Left hindlimb (tissue), 1 donor: ENCODE measurements at regions not wholly inside any gene's neighbourhood (a gene's known extent, or its start where the extent isn't known, plus 50 kb on each side); places are given as distances from the start of the nearest gene placed in this dataset.

Experiments
- DNase-seq: peaks from one replicate; pipeline ENCODE4 v3.0.0-alpha.2; 2018

DNA sequence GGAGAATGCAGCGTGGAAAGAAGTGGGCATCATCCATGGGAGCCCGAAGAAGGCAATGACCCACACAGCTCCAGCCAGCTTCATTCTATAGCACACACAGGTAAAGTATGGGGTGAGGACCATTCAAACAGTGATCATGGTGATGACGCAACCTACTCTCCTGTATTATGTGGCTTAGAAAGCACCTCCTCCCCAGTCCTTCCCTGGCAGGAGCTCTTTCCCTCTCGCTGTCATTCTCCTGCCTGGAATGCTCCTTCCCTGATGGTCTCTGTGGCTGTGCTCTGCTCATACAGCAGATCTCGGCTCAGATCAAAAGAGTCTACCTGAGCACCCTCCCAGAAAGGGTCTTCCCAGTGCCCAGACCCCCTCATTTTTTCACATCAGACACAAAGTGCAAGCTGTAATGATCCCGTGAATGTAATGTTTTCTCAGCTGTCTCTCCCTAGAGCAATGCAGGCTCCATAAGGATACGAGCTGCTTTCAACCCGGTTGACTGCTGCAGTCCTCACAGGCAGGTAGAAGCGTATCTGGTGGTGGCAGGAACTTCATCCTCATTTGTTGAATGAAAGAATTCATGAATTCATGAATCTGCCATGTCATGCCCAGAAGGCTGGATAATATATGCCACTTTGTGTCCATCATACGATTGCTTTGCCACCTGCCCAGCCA lies 248.8 kb downstream of the HS3ST3A1 start:
- DNase-seq, result no peak

GRCh38 chr17:13351046-13351445 lies 250.7 kb downstream of the HS3ST3A1 start:
- no peak for DNase-seq

DNA sequence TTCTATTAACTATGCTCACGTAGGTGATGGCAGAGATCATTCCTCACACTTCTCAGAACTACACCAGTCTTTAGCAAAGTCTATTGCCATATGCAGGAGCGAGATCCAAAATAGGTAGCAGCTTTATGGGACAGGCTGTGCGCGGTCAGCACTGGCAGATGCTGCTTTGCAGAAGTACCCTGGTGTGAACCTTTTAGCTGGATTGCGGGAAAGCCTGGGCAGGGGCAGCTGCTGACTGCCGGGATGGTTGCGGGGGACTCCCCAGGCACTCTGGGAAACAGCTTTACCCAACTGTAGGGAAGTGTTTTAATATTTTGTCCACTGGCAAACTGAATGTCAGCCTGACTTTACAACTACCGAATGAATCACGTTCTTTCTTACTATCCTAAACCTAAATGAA lies 251.3 kb downstream of the HS3ST3A1 start:
- DNase-seq, result no peak

DNA sequence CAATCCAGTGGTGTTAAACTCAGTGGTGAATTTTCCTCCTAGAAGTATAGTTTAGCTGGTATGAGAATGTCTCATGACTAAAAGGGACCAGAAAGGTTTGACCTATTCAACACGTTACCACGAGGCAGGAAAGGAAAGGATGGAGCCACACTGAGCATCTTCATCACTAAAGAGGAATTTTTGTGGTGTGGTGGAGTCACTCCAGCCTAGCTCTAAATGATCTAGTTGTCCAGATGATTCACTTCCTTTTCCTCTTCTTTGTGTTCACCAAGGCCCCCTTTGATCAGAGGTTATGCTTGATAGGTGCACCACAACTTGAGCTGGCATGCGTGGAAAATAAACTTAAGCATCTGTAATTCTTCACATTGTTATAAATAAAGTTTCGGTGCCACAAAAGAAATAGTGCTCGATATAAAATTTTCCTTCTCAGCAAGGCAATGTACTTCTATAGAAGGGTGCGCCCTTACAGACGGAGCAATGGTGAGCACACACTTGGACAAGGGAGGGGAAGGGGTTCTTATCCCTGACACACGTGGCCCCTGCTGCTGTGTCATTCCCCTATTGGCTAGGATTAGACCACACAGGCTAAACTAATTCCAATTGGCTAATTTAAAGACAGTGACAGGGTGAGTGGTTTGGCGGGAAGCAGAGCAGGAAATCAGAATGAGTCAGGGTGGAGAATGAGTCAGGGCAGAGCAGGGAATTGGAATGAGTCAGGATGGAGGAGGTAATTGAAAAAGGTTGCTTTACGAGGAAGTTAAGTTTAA lies 254.6 kb downstream of the HS3ST3A1 start:
- DNase-seq, result no peak

DNA sequence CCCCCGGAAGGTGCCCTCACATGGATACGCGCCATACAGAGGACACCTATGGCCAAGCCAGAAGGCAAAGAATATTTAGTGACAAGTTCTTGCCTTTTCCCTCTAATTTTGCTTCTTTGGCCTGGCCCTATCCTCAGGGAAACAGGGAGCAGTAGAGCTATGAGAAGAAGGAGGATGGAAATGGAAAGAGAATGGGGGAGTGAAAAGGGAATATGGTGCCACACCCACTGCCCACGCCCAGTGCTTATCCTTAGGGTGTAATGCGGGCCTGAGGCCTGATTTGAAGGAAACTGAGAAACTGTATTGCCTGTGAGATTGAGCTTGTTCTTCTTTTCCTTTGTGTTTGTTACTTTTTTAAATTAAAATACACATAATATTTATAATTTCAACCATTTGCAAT lies 255.1 kb downstream of the HS3ST3A1 start:
- DNase-seq, result no peak

GRCh38 chr17:13346081-13346533 lies 255.6 kb downstream of the HS3ST3A1 start:
- no peak for DNase-seq

DNA sequence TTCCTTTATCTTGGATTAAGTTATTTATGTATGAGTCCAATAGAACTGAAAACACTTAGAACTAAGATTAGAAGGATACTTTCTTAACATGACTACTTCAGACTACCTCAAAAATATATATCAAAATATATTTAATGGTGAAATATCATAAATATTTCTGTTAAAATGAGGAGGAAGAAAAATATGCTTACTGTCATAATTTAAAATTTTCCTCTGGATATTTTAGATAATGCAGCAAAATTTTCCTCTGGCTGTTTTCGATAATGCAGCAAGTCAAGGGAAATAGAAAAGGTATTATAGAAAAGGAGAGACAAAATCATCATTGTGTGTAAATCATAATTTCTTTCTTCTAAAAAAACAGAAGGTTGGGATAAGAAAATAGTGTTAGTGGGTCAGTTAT lies 263.3 kb downstream of the HS3ST3A1 start:
- DNase-seq, result no peak

- DNase-seq, result peak; percentile 48
These were observed 263.8 kb downstream of the HS3ST3A1 start for GRCh38 chr17:13337864-13338371.

- no peak for DNase-seq
These were observed 264.6 kb downstream of the HS3ST3A1 start for GRCh38 chr17:13337151-13337550.

- no peak for DNase-seq
These were observed 267.4 kb downstream of the HS3ST3A1 start for GRCh38 chr17:13334374-13334773.

GRCh38 chr17:13333661-13334060 lies 268.1 kb downstream of the HS3ST3A1 start:
- DNase-seq, result no peak

GRCh38 chr17:13332207-13332606 lies 269.5 kb downstream of the HS3ST3A1 start:
- no peak for DNase-seq

GRCh38 chr17:13329421-13329820 lies 272.3 kb downstream of the HS3ST3A1 start:
- no peak for DNase-seq

GRCh38 chr17:13323990-13324389 lies 277.7 kb downstream of the HS3ST3A1 start:
- no peak for DNase-seq

DNA sequence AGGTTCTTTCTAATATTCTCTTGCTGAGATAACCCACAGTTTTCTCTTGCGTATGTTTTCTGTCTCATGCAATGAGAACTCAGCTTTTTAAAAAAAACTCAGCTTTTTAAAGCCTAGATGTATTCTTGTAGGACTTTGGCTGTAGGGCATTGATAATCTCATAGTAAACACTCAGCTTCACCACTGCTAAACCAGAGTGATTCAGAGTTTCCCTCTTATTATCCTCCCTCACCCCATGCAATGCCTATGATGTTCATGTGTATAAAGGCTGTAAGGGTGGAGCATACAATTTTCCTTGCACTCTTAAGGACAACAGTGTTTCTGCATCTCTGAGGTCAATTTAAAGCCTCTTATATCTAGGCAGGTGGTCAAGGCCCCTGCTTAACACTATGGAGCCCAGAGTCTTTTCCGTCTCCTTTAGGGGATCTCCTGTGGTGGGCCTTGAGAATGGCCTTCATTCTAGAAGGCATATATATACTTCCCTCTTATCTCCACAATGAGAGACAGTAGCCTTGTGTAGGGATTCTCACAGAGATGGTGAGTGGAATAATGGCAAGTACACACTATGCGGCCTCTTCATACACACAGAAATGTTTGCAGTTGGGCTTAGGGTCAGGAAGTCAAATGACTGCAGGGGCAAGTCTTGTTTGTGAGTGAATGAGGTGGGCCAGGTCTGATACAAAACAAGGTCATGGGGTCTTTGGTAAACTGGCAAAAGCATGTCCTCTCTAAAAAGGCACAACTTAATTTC lies 279.6 kb downstream of the HS3ST3A1 start:
- no peak for DNase-seq

DNA sequence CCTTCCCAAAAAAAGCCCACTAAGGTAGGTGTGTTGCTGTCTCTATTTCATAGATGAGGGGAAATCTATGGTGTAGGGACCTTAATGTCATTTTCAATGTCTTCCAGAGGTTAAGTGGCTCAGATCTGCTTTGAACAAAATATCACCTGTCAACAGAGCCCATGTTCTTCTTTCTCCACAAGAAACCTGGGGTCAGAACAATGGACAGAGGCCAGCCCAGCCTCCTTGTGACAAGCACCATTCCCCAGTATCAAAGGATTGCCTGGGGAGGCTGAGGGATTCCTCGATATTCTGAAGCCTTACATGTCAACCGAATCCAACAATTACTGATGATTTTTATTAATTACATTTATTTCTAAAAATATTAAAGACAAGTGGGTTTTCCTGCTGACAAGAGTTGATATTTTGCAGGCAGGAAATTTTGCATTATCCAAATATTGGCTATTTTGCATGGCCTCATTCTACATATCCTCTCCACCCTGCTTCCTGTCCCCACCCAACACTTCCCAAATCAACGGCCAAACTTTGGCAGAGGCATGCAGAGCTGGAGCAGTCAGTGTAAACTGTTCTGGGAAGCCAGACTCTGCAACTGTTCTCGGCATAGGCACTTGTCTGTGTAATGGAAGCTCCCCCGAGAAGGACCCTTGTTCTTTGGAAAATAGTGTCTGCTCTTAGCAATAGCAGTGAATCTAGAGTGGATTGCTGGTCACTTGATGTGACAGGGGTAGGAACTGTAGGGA lies 281.5 kb downstream of the HS3ST3A1 start:
- DNase-seq, result no peak

DNA sequence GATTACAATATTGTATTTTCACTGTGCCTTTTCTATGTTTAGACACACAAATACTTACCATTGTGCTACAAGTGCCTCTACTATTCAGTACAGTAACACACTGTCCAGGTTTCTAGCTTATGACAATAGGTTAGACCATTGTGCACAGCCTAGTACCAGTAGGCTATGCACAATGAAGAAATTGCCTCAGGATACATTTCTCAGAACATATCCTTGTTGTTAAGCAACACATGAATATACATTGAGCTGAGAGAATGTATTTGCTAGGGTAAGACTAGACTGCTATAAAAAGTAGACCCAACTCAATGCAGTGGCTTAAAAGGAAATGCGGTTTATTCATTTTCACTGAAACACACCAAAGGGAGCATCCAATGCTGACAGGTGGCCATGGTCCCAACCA lies 285.1 kb downstream of the HS3ST3A1 start:
- no peak for DNase-seq

DNA sequence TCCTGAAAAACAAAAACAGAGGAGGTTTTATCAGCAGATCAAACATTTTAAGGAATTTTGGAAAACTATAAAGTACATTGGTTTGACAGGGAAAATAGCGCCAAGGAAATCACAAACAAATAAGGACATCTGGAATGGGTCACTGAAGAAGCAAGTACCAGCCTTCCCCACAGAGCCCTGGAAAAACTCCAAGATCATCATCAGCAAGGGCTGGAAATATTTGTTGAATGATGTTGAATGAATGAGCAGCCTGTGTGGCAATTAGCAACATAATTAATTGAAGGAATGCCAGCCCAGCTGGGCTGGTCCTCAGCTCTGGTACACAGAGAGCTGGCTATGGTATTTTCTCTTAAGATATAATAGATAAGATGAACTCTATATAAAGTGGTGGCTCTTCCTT lies 290.4 kb downstream of the HS3ST3A1 start:
- DNase-seq, result no peak

DNA sequence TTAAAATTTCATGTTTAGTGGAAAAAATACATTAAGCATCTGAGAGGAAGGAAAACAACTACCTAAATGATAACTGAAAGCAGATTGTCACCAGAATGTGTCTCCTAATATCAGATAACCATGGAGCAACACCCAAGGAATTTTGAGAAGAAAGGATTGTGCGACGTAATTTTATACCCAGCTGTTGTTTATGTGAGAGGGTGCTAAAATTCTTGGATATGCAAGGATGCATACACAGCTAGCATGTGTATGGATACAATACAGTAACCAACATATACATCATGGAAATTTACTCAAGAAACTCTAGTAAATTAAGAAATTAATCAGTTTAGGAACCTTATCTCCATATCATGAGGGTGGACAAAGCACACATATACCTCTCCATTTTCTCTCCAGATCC lies 290.9 kb downstream of the HS3ST3A1 start:
- DNase-seq, result no peak

DNA sequence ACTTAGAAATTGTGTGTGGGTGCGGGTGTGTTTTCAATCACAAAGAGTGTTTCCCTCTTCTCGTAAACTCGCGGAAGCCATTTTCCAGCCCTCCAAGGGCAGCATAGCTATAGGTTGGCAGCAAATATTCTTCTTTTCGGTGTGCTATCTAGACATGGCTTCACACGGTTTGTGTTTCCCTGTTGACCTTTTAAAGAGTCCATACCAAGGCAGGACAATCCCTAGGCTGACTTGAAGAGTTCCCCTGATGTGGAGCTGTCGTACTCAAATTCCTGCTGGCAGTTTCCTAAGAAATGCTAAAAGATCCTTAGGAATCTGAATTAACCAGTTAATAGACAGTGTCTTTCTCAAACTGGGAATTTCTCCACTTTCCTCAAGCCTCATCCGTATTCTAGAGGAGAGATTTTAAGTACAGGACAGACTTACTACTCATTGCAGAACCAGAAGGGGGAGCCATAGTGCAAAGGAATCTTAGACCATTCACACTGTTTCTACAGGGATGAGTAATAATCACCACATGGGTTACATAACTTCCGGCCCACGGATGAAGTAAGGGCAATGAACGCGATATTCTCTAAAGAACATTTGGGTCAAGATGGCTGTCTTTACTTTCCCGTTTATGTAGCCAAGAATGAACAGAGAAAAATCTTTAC lies 288.6 kb upstream of the ELAC2 start:
- no peak for DNase-seq

DNA sequence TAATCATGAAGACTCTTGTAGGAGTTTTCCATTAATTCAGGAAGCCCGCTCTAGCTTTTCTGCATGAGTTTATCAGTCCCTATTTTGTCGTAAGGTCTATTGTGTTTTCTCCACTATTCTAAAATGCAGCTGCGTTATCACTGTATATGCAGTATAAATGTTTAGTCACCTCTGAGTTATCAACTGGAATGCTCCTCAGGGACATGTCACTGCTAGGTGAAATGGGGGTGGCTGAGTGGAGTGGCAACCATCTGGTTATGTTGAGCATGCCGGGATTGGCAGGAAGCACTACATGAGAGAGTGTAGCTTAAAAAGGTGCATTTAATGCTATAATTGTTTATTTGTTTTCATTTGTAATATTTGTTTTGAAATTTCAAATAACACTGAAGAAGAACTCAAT lies 285.2 kb upstream of the ELAC2 start:
- DNase-seq, result no peak

DNA sequence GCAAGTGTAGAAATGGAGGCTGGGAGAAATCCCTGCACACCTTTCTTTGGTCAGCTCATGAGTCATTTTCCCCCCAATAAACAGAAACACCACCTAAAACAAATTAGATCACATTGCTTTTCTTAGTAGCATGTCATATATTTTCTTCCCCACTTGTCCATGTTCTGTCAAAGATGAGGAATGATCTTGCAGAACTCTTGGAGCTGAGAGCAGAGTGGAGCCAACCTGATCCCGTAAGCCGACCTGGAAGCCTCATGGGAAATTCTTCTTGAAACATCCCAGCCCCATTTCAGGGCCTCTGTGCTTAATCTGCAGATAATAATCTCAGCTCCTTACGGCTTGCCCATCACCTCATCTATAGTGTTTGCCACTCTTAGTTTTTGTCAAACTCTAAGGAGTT lies 284.6 kb upstream of the ELAC2 start:
- no peak for DNase-seq
